Testis (tissue), 2 donors: ENCODE measurements at regions not wholly inside any gene's neighbourhood (a gene's known extent, or its start where the extent isn't known, plus 50 kb on each side); places are given as distances from the start of the nearest gene placed in this dataset.

Source experiments
- POLR2A ChIP-seq: fragments of 450-650 bp; IDR thresholded peaks from one replicate; pipeline ENCODE4 v1.6.1; 2017; ENCODE audit warnings: antibody characterized with exemption, mild to moderate bottlenecking, moderate library complexity
- TF ChIP-seq, protein P1 (sequence below), 3 experiments: fragments of 450-650 bp in 2 of 3; fragments of 200-600 bp in 1 of 3; sonication (generic) in 1 of 3; IDR thresholded peaks; one replicate each; pipeline ENCODE4 v1.5.1; 2016 to 2019; ENCODE audit warnings: antibody characterized with exemption in 3 of 3, mild to moderate bottlenecking in 2 of 3, moderate library complexity in 1 of 3

DNA sequence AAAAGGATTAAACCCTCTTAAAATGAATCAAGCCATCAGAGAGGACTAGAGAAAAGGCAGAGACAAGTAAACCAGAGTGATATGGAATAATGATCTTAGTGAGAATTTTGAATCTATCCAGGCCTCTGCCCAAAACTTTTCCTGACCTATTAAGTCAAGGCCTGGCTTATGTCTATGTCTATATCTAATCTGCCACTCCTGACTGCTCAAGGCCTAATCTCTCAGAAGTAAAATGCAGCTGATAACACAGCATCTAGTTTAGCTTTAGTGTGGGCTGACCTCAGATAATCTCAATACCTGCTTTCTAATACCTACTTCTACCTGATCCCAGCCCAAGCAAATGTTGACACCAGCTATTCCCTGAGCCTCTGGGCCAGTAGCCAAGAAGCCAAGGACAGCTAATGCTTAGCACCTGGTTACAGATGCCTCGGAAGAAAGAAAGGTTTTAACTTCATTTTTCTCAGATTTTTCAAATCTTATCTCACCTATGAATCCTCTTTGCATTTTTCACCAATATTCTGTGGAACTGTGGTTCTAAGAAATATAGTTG is 1472.5 kb upstream of the SEL1L start:
- TF ChIP-seq, protein P1, sequence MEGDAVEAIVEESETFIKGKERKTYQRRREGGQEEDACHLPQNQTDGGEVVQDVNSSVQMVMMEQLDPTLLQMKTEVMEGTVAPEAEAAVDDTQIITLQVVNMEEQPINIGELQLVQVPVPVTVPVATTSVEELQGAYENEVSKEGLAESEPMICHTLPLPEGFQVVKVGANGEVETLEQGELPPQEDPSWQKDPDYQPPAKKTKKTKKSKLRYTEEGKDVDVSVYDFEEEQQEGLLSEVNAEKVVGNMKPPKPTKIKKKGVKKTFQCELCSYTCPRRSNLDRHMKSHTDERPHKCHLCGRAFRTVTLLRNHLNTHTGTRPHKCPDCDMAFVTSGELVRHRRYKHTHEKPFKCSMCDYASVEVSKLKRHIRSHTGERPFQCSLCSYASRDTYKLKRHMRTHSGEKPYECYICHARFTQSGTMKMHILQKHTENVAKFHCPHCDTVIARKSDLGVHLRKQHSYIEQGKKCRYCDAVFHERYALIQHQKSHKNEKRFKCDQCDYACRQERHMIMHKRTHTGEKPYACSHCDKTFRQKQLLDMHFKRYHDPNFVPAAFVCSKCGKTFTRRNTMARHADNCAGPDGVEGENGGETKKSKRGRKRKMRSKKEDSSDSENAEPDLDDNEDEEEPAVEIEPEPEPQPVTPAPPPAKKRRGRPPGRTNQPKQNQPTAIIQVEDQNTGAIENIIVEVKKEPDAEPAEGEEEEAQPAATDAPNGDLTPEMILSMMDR (IDR thresholded peaks at IDR 0.05) = no peak
- no peak for TF ChIP-seq POLR2A
